Trophoblast cell (in vitro differentiated cells and primary cell): ENCODE measurements at regions not wholly inside any gene's neighbourhood (a gene's known extent, or its start where the extent isn't known, plus 50 kb on each side); places are given as distances from the start of the nearest gene placed in this dataset.

Experiments used
- DNase-seq, 2 donors: peaks; one replicate each; pipeline ENCODE4 v3.0.0-alpha.2; 2016
- H2AFZ ChIP-seq: 2 replicates; pipeline ENCODE4 v1.6.1; 2013; ENCODE audit warnings: low read length, moderate library complexity, mild to moderate bottlenecking; ENCODE audit not compliant: insufficient read depth, poor library complexity
- H2AK5ac ChIP-seq: 2 replicates; pipeline ENCODE4 v1.6.1; 2013; ENCODE audit warnings: mild to moderate bottlenecking, low read length
- H2BK120ac ChIP-seq: 2 replicates; pipeline ENCODE4 v1.6.1; 2013; ENCODE audit warnings: low read length, mild to moderate bottlenecking, moderate library complexity; ENCODE audit not compliant: insufficient read depth, poor library complexity
- H2BK12ac ChIP-seq: 2 replicates; pipeline ENCODE4 v1.6.1; 2013; ENCODE audit warnings: mild to moderate bottlenecking, low read length, moderate library complexity
- H2BK5ac ChIP-seq: 2 replicates; pipeline ENCODE4 v1.6.1; 2013; ENCODE audit warnings: low read length, low read depth, moderate library complexity, mild to moderate bottlenecking; ENCODE audit not compliant: poor library complexity
- H3K14ac ChIP-seq: 2 replicates; pipeline ENCODE4 v1.6.1; 2013; ENCODE audit warnings: mild to moderate bottlenecking, low read length
- H3K18ac ChIP-seq: 2 replicates; pipeline ENCODE4 v1.6.1; 2013; ENCODE audit warnings: mild to moderate bottlenecking, low read length
- H3K23ac ChIP-seq: 2 replicates; pipeline ENCODE4 v1.6.1; 2013; ENCODE audit warnings: low read length
- H3K27ac ChIP-seq: 2 replicates; pipeline ENCODE4 v1.5.1; 2013; ENCODE audit warnings: low read depth, mild to moderate bottlenecking, inconsistent platforms, low read length, moderate library complexity
- H3K27me3 ChIP-seq: 2 replicates; pipeline ENCODE4 v1.6.1; 2013; ENCODE audit warnings: inconsistent platforms, mild to moderate bottlenecking, low read length, moderate library complexity; ENCODE audit not compliant: insufficient read depth
- H3K36me3 ChIP-seq, 2 experiments: 1 replicate in 1 of 2; 2 replicates in 1 of 2; pipeline ENCODE4 v1.6.1; 2013; ENCODE audit warnings: low read length in 2 of 2, mild to moderate bottlenecking in 2 of 2, moderate library complexity in 1 of 2; ENCODE audit not compliant: insufficient read depth in 2 of 2, control insufficient read depth in 1 of 2
- H3K4ac ChIP-seq: 2 replicates; pipeline ENCODE4 v1.6.1; 2013; ENCODE audit warnings: low read depth, mild to moderate bottlenecking, low read length, moderate library complexity
- H3K4me1 ChIP-seq, 2 experiments: 1 replicate in 1 of 2; 2 replicates in 1 of 2; pipeline ENCODE4 v1.6.1; 2013; ENCODE audit warnings: low read length in 2 of 2, mild to moderate bottlenecking in 2 of 2, moderate library complexity in 1 of 2; ENCODE audit not compliant: insufficient read depth in 2 of 2, control insufficient read depth in 1 of 2
- H3K4me2 ChIP-seq: 2 replicates; pipeline ENCODE4 v1.6.1; 2013; ENCODE audit warnings: inconsistent platforms, mild to moderate bottlenecking, low read length, moderate library complexity
- H3K4me3 ChIP-seq: 2 replicates; pipeline ENCODE4 v1.5.1; 2013; ENCODE audit warnings: mild to moderate bottlenecking, low read depth, low read length, inconsistent platforms
- H3K79me1 ChIP-seq: one replicate; pipeline ENCODE4 v1.6.1; 2013; ENCODE audit warnings: low read length
- H3K79me2 ChIP-seq: 2 replicates; pipeline ENCODE4 v1.6.1; 2013; ENCODE audit warnings: low read length, mild to moderate bottlenecking; ENCODE audit not compliant: control insufficient read depth, insufficient read depth, poor library complexity
- H3K9ac ChIP-seq: 2 replicates; pipeline ENCODE4 v1.6.1; 2013; ENCODE audit warnings: mild to moderate bottlenecking, low read length
- H3K9me3 ChIP-seq: 2 replicates; pipeline ENCODE4 v1.6.1; 2013; ENCODE audit warnings: low read depth, mild to moderate bottlenecking, control low read depth, inconsistent platforms, low read length; ENCODE audit not compliant: insufficient read depth
- H4K12ac ChIP-seq: 2 replicates; pipeline ENCODE4 v1.6.1; 2013; ENCODE audit warnings: low read depth, mild to moderate bottlenecking, low read length, moderate library complexity
- H4K8ac ChIP-seq: 2 replicates; pipeline ENCODE4 v1.6.1; 2013; ENCODE audit warnings: low read depth, mild to moderate bottlenecking, low read length, moderate library complexity
- H4K91ac ChIP-seq: one replicate; pipeline ENCODE4 v1.6.1; 2013; ENCODE audit warnings: low read depth, mild to moderate bottlenecking, low read length, moderate library complexity
- WGBS: extraction: QIAGEN DNeasy Blood & Tissue Kit; methylation state at CpG from one replicate; pipeline ENCODE4 v1.1.7; 2013; ENCODE audit warnings: missing lambda C conversion rate; ENCODE audit not compliant: insufficient read length, insufficient coverage; ENCODE audit errors: extremely low coverage; 5-methylcytosine and 5-hydroxymethylcytosine counted together

- no CpG with 5 or more reads among the region's 4 CpGs for WGBS
- Histone ChIP-seq H3K18ac (peak overlapping the region; percentile 33), H3K14ac (peak overlapping the region; percentile 85), H3K23ac (no peak overlapping the region), H3K79me1 (peaks cover 38% of the 10 kb centered on the region), H2BK5ac (peak overlapping the region; percentile 96), H2AFZ (no peak overlapping the region), H3K4me1 (peaks cover 24 to 45% of the 10 kb centered on the region in 2 experiments), H4K91ac (peak overlapping the region; percentile 97), H2BK120ac (peak overlapping the region; percentile 98), H3K4me2 (no peak overlapping the region), H3K9ac (no peak overlapping the region), H3K4me3 (no peak overlapping the region), H2AK5ac (peak overlapping the region; percentile 87), H3K79me2 (no peaks in the 10 kb centered on the region), H3K27me3 (no peaks in the 10 kb centered on the region), H3K27ac (peak overlapping the region; percentile 97), H4K8ac (peak overlapping the region; percentile 67), H2BK12ac (peak overlapping the region; percentile 97), H3K4ac (peak overlapping the region; percentile 31), H3K9me3 (no peaks in the 10 kb centered on the region), H3K36me3 (no peaks in the 10 kb centered on the region), H4K12ac (peak overlapping the region; percentile 27)
- peak; percentile 76 to 86 for DNase-seq
These were observed 71.9 kb downstream of the KIF4B start for GRCh38 chr5:155085282-155085989.

- H3K79me1 ChIP-seq = peaks cover 34% of the 10 kb centered on the region
- H3K23ac ChIP-seq = no peak overlapping the region
- peaks cover 19 to 38% of the 10 kb centered on the region in 2 experiments for H3K4me1 ChIP-seq
- no peak overlapping the region for H3K14ac ChIP-seq
- peak overlapping the region; percentile 96 for H2BK5ac ChIP-seq
- no peak overlapping the region for H3K4me3 ChIP-seq
- peak; percentile 96 for DNase-seq
- H3K4ac ChIP-seq = no peak overlapping the region
- no peaks in the 10 kb centered on the region for H3K79me2 ChIP-seq
- H3K9me3 ChIP-seq = no peaks in the 10 kb centered on the region
- H3K36me3 ChIP-seq = no peaks in the 10 kb centered on the region
- peak overlapping the region; percentile 97 for H3K27ac ChIP-seq
- H4K12ac ChIP-seq = no peak overlapping the region
- no CpG with 5 or more reads among the region's 4 CpGs for WGBS
- H3K27me3 ChIP-seq = no peaks in the 10 kb centered on the region
- H3K4me2 ChIP-seq = peak overlapping the region; percentile 48
- H2AFZ ChIP-seq = no peak overlapping the region
- H4K8ac ChIP-seq = no peak overlapping the region
- H3K18ac ChIP-seq = no peak overlapping the region
- no peak overlapping the region for H2BK12ac ChIP-seq
- H2BK120ac ChIP-seq = no peak overlapping the region
- H3K9ac ChIP-seq = no peak overlapping the region
- no peak overlapping the region for H2AK5ac ChIP-seq
- H4K91ac ChIP-seq = peak overlapping the region; percentile 96
These were observed 73.5 kb downstream of the KIF4B start for GRCh38 chr5:155087036-155087435.

- no CpG with 5 or more reads among the region's 2 CpGs for WGBS
- Histone ChIP-seq H3K4me2 (no peak overlapping the region), H2AK5ac (no peak overlapping the region)
These were observed 75.3 kb downstream of the KIF4B start for GRCh38 chr5:155088811-155089210.

GRCh38 chr5:155089643-155090042 is 76.1 kb downstream of the KIF4B start:
- Histone ChIP-seq H3K4me1 (peaks cover 21 to 39% of the 10 kb centered on the region in 2 experiments), H2AFZ (no peak overlapping the region), H3K4me3 (no peak overlapping the region), H3K18ac (no peak overlapping the region), H3K36me3 (no peaks in the 10 kb centered on the region), H2AK5ac (no peak overlapping the region), H2BK120ac (peak overlapping the region; percentile 38), H4K91ac (peak overlapping the region; percentile 43), H2BK5ac (peak overlapping the region; percentile 70), H3K4ac (no peak overlapping the region), H3K9me3 (no peaks in the 10 kb centered on the region), H3K23ac (no peak overlapping the region), H3K27me3 (no peaks in the 10 kb centered on the region), H3K14ac (peak overlapping the region; percentile 51), H4K12ac (no peak overlapping the region), H3K27ac (no peak overlapping the region), H3K79me1 (peaks cover 27% of the 10 kb centered on the region), H3K4me2 (no peak overlapping the region), H4K8ac (no peak overlapping the region), H3K9ac (no peak overlapping the region), H3K79me2 (no peaks in the 10 kb centered on the region), H2BK12ac (peak overlapping the region; percentile 86)
- DNase-seq = peak in 1 of 2 donors; percentile 8
- no CpG with 5 or more reads among the region's 1 CpG for WGBS

More at GRCh38 chr5:155088811-155089210, 75.3 kb downstream of the KIF4B start:
- Histone ChIP-seq H4K12ac (no peak overlapping the region), H3K23ac (no peak overlapping the region), H3K79me1 (peaks cover 31% of the 10 kb centered on the region), H3K18ac (no peak overlapping the region), H3K4me3 (no peak overlapping the region), H3K4ac (peak overlapping the region; percentile 62), H2BK120ac (no peak overlapping the region), H2AFZ (no peak overlapping the region), H3K9ac (no peak overlapping the region), H3K27me3 (no peaks in the 10 kb centered on the region), H3K9me3 (no peaks in the 10 kb centered on the region), H4K8ac (peak overlapping the region; percentile 40), H4K91ac (no peak overlapping the region), H2BK5ac (no peak overlapping the region), H3K36me3 (no peaks in the 10 kb centered on the region), H3K4me1 (peaks cover 21 to 39% of the 10 kb centered on the region in 2 experiments), H3K27ac (no peak overlapping the region), H3K79me2 (no peaks in the 10 kb centered on the region), H3K14ac (no peak overlapping the region), H2BK12ac (peak overlapping the region; percentile 92)
- no peak for DNase-seq
